HepG2 (cell line): ENCODE measurements at regions not wholly inside any gene's neighbourhood (a gene's known extent, or its start where the extent isn't known, plus 50 kb on each side); places are given as distances from the start of the nearest gene placed in this dataset.

Experiments
- ATAC-seq: fragments of 200-7000 bp; cut with Tn5 transposase; 3 replicates; pipeline ENCODE4 v1.9.1; 2020; ENCODE audit warnings: mild to moderate bottlenecking, moderate library complexity
- BruUV-seq: library from RNA; stranded (reverse); fragments of 400-500 nt; replicated peaks from 2 replicates; lab custom pipeline; 2021; lab: Mats Ljungman, UMichigan
- CTCF ChIA-PET: fragments of 300-600 bp; formaldehyde crosslinking; extraction: SDS; loops from one replicate; lab custom pipeline; 2021; ENCODE audit warnings: low total read pairs, inconsistent platforms, low intra/inter-chr PET ratio; lab: Yijun Ruan, JAX
- POLR2A ChIA-PET: fragments of 350-600 bp; sonication (Branson Sonifier 250); formaldehyde crosslinking; loops from one replicate; lab custom pipeline; 2020; ENCODE audit warnings: antibody characterized with exemption, inconsistent platforms; lab: Yijun Ruan, JAX
- DNase-seq: peaks from one replicate; pipeline ENCODE4 v3.0.0-alpha.2; 2015; ENCODE audit warnings: low spot score
- FAIRE-seq: peaks from 3 replicates; lab custom pipeline; 2011; peaks lifted over from hg19 to GRCh38; lab: Jason Lieb, UNC
- H2AFZ ChIP-seq: one replicate; pipeline ENCODE4 v1.6.1; 2011; ENCODE audit warnings: low read length, inconsistent platforms
- H3K27ac ChIP-seq: fragments of 300-600 bp; 3 replicates; pipeline ENCODE4 v1.8.0; 2011; ENCODE audit warnings: mixed run types, mild to moderate bottlenecking, mixed read lengths, low read length, inconsistent platforms; ENCODE audit not compliant: insufficient read depth; ENCODE audit errors: extremely low read length
- H3K27me3 ChIP-seq, 2 experiments: fragments of 200-600 bp in 1 of 2; 2 replicates in 1 of 2; 3 replicates in 1 of 2; pipeline versions ENCODE4 v1.6.0 to v1.8.0; 2011; ENCODE audit warnings: low read length in 2 of 2, mild to moderate bottlenecking in 2 of 2, moderate library complexity in 2 of 2, inconsistent platforms in 1 of 2; ENCODE audit not compliant: insufficient read depth in 2 of 2, control insufficient read depth in 1 of 2
- H3K36me3 ChIP-seq, 2 experiments: fragments of 200-600 bp in 1 of 2; replicated peaks in 1 of 2; 2 replicates in 1 of 2; 3 replicates in 1 of 2; pipeline versions ENCODE4 v1.5.1 to v1.8.0; 2011; ENCODE audit warnings: low read length in 2 of 2, inconsistent platforms in 1 of 2; ENCODE audit not compliant: insufficient read depth in 2 of 2, control insufficient read depth in 1 of 2
- H3K4me1 ChIP-seq: 2 replicates; pipeline ENCODE4 v1.5.1; 2012; ENCODE audit warnings: low read length, inconsistent platforms; ENCODE audit not compliant: insufficient read depth
- H3K4me2 ChIP-seq: 2 replicates; pipeline ENCODE4 v1.6.0; 2011; ENCODE audit warnings: low read depth, low read length, inconsistent platforms
- H3K4me3 ChIP-seq, 3 experiments: fragments of 200-600 bp in 1 of 3; sonication (generic), shearing (Covaris generic) in 1 of 3; replicated peaks in 1 of 3; 2 replicates each; pipeline ENCODE4 v1.5.1; 2011 to 2016; ENCODE audit warnings: low read length in 3 of 3, inconsistent platforms in 2 of 3, low read depth in 2 of 3, mild to moderate bottlenecking in 2 of 3, control low read depth in 1 of 3, mixed read lengths in 1 of 3; ENCODE audit not compliant: insufficient read depth in 1 of 3
- H3K79me2 ChIP-seq: one replicate; pipeline ENCODE4 v1.6.1; 2011; ENCODE audit warnings: low read length, inconsistent platforms; ENCODE audit not compliant: insufficient read depth
- H3K9ac ChIP-seq: 2 replicates; pipeline ENCODE4 v1.6.0; 2011; ENCODE audit warnings: mild to moderate bottlenecking, low read depth, low read length, inconsistent platforms; ENCODE audit not compliant: insufficient read depth
- H3K9me3 ChIP-seq: 2 replicates; pipeline ENCODE4 v1.5.1; 2012; ENCODE audit warnings: mild to moderate bottlenecking, low read length
- H4K20me1 ChIP-seq: 2 replicates; pipeline ENCODE4 v1.6.0; 2011; ENCODE audit warnings: inconsistent platforms, mild to moderate bottlenecking, low read length, moderate library complexity; ENCODE audit not compliant: insufficient read depth
- FOSL2 ChIP-seq: sonication (generic); formaldehyde crosslinking; IDR thresholded peaks from 2 replicates; pipeline ENCODE4 v1.4.0; 2020; ENCODE audit warnings: missing genetic modification reagents
- GATAD2A ChIP-seq: IDR thresholded peaks from 2 replicates; pipeline ENCODE4 v1.6.1; 2016
- LCORL ChIP-seq, 2 experiments: fragments of 450-650 bp in 1 of 2; sonication (generic) in 1 of 2; formaldehyde crosslinking in 1 of 2; IDR thresholded peaks; 2 replicates each; pipeline versions ENCODE4 v1.5.0 to v1.6.1; 2017 to 2020; ENCODE audit warnings: antibody characterized with exemption in 1 of 2, missing genetic modification reagents in 1 of 2
- MBNL3 ChIP-seq: fragments of 250-450 bp; sonication (Bioruptor Pico); conservative IDR thresholded peaks from 2 replicates; pipeline ENCODE4 v1.8.0; 2022; ENCODE audit warnings: mild to moderate bottlenecking, inconsistent platforms
- RBAK ChIP-seq: sonication (generic); formaldehyde crosslinking; IDR thresholded peaks from 2 replicates; pipeline ENCODE4 v1.5.1; 2020; ENCODE audit warnings: mild to moderate bottlenecking, missing genetic modification reagents
- TFDP2 ChIP-seq: sonication (generic); formaldehyde crosslinking; IDR thresholded peaks from 2 replicates; pipeline ENCODE4 v1.4.0; 2020; ENCODE audit warnings: missing genetic modification reagents
- THAP9 ChIP-seq: sonication (generic); formaldehyde crosslinking; IDR thresholded peaks from 2 replicates; pipeline ENCODE4; 2020; ENCODE audit warnings: missing genetic modification reagents, mild to moderate bottlenecking, borderline replicate concordance
- ZNF550 ChIP-seq: sonication (generic); formaldehyde crosslinking; IDR thresholded peaks from 2 replicates; pipeline ENCODE4 v1.4.0; 2020; ENCODE audit warnings: mild to moderate bottlenecking, missing genetic modification reagents, borderline replicate concordance
- ZNF790 ChIP-seq: sonication (generic); formaldehyde crosslinking; IDR thresholded peaks from 2 replicates; pipeline ENCODE4 v1.8.0; 2022; ENCODE audit warnings: missing genetic modification reagents, mild to moderate bottlenecking, borderline replicate concordance
- WGBS: methylation state at CpG from one replicate; pipeline ENCODE4 v1.1.6; 2017; ENCODE audit warnings: low lambda C conversion rate; 5-methylcytosine and 5-hydroxymethylcytosine counted together
- in situ Hi-C: cut with HindIII; loops from 2 replicates; pipeline ENCODE4 v1.10.0; 2017; ENCODE audit warnings: low pct_unique_long_range_greater_than_20kb; ENCODE audit not compliant: extremely low pct_ligation_motif_present
- intact Hi-C: fragments of 100-400 bp; cut with micrococcal nuclease; formaldehyde crosslinking; loops from one replicate; pipeline ENCODE4 v1.10.0; 2022; ENCODE audit not compliant: unreplicated experiment
- TF ChIP-seq, protein P1 (sequence below): sonication (generic); formaldehyde crosslinking; IDR thresholded peaks from 2 replicates; pipeline ENCODE4 v1.4.0; 2020; ENCODE audit warnings: missing genetic modification reagents, borderline replicate concordance

- TF ChIP-seq THAP9 (CRISPR knock-in tag): no peak
- TF ChIP-seq ZNF550 (CRISPR knock-in tag): no peak
- no peak for TF ChIP-seq ZNF790 (CRISPR knock-in tag)
- no peak for TF ChIP-seq FOSL2 (CRISPR knock-in tag)
These were observed 97.6 kb downstream of the CD164 start (continued) for GRCh38 chr6:109284675-109285074.

DNA sequence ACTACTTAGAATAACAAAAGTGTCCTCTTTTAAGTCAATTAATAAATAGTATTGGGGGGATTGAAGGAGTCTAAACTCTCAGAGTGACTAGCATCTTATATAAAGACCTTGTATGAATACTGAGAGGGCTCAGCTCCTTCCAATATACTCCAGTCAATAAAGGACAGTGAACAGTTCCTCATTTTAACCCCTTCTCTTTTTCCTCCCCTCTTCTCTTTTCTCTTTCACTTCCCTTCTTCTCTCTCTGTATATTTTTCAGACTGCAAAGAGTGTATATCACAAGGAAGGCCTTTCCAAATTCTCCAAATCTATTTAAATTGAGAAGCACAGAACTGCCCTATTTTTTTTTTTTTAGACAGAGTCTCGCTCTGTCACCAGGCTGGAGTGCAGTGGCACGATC, 99.5 kb downstream of the CD164 start:
- no peak for TF ChIP-seq RBAK (CRISPR knock-in tag)
- TF ChIP-seq MBNL3: no peak
- no peak for TF ChIP-seq TFDP2 (CRISPR knock-in tag)
- no peak for TF ChIP-seq GATAD2A (CRISPR knock-in tag)
- no peak for TF ChIP-seq LCORL (IDR thresholded peaks at IDR 0.05)
- TF ChIP-seq LCORL (CRISPR knock-in tag; IDR thresholded peaks at IDR 0.05): no peak
- TF ChIP-seq, protein P1, sequence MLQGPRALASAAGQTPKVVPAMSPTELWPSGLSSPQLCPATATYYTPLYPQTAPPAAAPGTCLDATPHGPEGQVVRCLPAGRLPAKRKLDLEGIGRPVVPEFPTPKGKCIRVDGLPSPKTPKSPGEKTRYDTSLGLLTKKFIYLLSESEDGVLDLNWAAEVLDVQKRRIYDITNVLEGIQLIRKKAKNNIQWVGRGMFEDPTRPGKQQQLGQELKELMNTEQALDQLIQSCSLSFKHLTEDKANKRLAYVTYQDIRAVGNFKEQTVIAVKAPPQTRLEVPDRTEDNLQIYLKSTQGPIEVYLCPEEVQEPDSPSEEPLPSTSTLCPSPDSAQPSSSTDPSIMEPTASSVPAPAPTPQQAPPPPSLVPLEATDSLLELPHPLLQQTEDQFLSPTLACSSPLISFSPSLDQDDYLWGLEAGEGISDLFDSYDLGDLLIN (CRISPR knock-in tag): no peak
- in situ Hi-C loops (no loop called here), intact Hi-C loops (no loop called here)
- ATAC-seq (no peak), FAIRE-seq (no peak), DNase-seq (no peak)
- no peaks in the 10 kb centered on the region for H3K27me3 ChIP-seq
- ChIA-PET CTCF (no interaction called here), POLR2A (no interaction called here)
- H2AFZ ChIP-seq: no peak overlapping the region
- no peak overlapping the region for H3K4me3 ChIP-seq
- BruUV-seq: no TSS peak
- H3K79me2 ChIP-seq: no peaks in the 10 kb centered on the region
- no peak overlapping the region for H3K4me2 ChIP-seq
- WGBS: 98% methylated on average over 2 of the region's 2 CpGs
- no peak overlapping the region for H3K27ac ChIP-seq
- H3K4me1 ChIP-seq: no peaks in the 10 kb centered on the region
- H4K20me1 ChIP-seq: no peaks in the 10 kb centered on the region
- H3K36me3 ChIP-seq: no peaks in the 10 kb centered on the region
- no peak overlapping the region for H3K9ac ChIP-seq
- H3K9me3 ChIP-seq: no peaks in the 10 kb centered on the region
